MV-4-11 (cell line): ENCODE measurements at regions not wholly inside any gene's neighbourhood (a gene's known extent, or its start where the extent isn't known, plus 50 kb on each side); places are given as distances from the start of the nearest gene placed in this dataset.

ENCODE experiments used
- DNase-seq: peaks from one replicate; lab custom pipeline; 2025; lab: John Stamatoyannopoulos, UW

- DNase-seq = no peak
Measured at GRCh38 chr14:36245223-36245622, 68.7 kb upstream of the PTCSC3 start.

GRCh38 chr14:36243183-36243582, 66.7 kb upstream of the PTCSC3 start:
- DNase-seq = no peak

- no peak for DNase-seq
Measured at GRCh38 chr14:36241183-36241582, 64.7 kb upstream of the PTCSC3 start.

- DNase-seq = peak; percentile 78
Measured at GRCh38 chr14:36238666-36239363, 62.3 kb upstream of the PTCSC3 start.

GRCh38 chr14:36233217-36233616, 56.7 kb upstream of the PTCSC3 start:
- DNase-seq = no peak

GRCh38 chr14:36229262-36229661, 52.7 kb upstream of the PTCSC3 start:
- DNase-seq = no peak

GRCh38 chr14:36227802-36228201, 51.3 kb upstream of the PTCSC3 start:
- no peak for DNase-seq

GRCh38 chr14:36227344-36227743, 50.8 kb upstream of the PTCSC3 start:
- DNase-seq = no peak
